A673 (cell line): ENCODE measurements at regions not wholly inside any gene's neighbourhood (a gene's known extent, or its start where the extent isn't known, plus 50 kb on each side); places are given as distances from the start of the nearest gene placed in this dataset.

ENCODE experiments used
- BruUV-seq: library from RNA; stranded (reverse); fragments of 400-500 nt; replicated peaks from 2 replicates; lab custom pipeline; 2021; lab: Mats Ljungman, UMichigan
- CTCF ChIA-PET: fragments of 300-600 bp; sonication (Branson Sonifier 250); formaldehyde crosslinking; loops from one replicate; lab custom pipeline; 2022; ENCODE audit warnings: antibody characterized with exemption; lab: Charles Lee
- POLR2A ChIA-PET: fragments of 300-600 bp; sonication (Branson Sonifier 250); formaldehyde crosslinking; loops from one replicate; lab custom pipeline; 2022; ENCODE audit warnings: antibody characterized with exemption; ENCODE audit not compliant: low non-redundant PET; lab: Charles Lee
- DNase-seq: peaks from one replicate; pipeline ENCODE4 v3.0.0-alpha.2; 2015; ENCODE audit warnings: low spot score
- H3K27ac ChIP-seq: fragments of 200-600 bp; sonication (generic); 2 replicates; pipeline ENCODE4 v1.5.1; 2016; ENCODE audit warnings: mixed run types, low read depth, mild to moderate bottlenecking, mixed read lengths, antibody characterized with exemption, low read length; ENCODE audit not compliant: poor library complexity, severe bottlenecking
- H3K27me3 ChIP-seq: fragments of 200-600 bp; sonication (generic); replicated peaks from 2 replicates; pipeline ENCODE4 v1.6.1; 2017; ENCODE audit warnings: mixed run types, low read depth, mild to moderate bottlenecking, mixed read lengths, antibody characterized with exemption, low read length; ENCODE audit not compliant: insufficient read depth, poor library complexity
- H3K36me3 ChIP-seq: fragments of 200-600 bp; sonication (generic); 2 replicates; pipeline ENCODE4 v1.6.1; 2016; ENCODE audit warnings: mixed run types, mild to moderate bottlenecking, mixed read lengths, antibody characterized with exemption, low read length; ENCODE audit not compliant: insufficient read depth, poor library complexity, severe bottlenecking
- H3K4me1 ChIP-seq: fragments of 200-600 bp; sonication (generic); 2 replicates; pipeline ENCODE4 v1.6.1; 2017; ENCODE audit warnings: mixed run types, mild to moderate bottlenecking, mixed read lengths, antibody characterized with exemption, low read length; ENCODE audit not compliant: insufficient read depth, poor library complexity, severe bottlenecking
- H3K4me3 ChIP-seq: fragments of 200-600 bp; sonication (generic); 2 replicates; pipeline ENCODE4 v1.5.1; 2016; ENCODE audit warnings: low read depth, mixed run types, mild to moderate bottlenecking, mixed read lengths, low read length; ENCODE audit not compliant: poor library complexity, severe bottlenecking
- H3K9me3 ChIP-seq: fragments of 200-600 bp; sonication (generic); 2 replicates; pipeline ENCODE4 v1.6.1; 2016; ENCODE audit warnings: mixed run types, low read depth, mild to moderate bottlenecking, mixed read lengths, antibody characterized with exemption, low read length; ENCODE audit not compliant: poor library complexity, severe bottlenecking
- EZH2 ChIP-seq: fragments of 200-600 bp; sonication (generic); IDR thresholded peaks from 2 replicates; pipeline ENCODE4 v1.6.1; 2017; ENCODE audit warnings: borderline replicate concordance, low read depth, mild to moderate bottlenecking, mixed read lengths, antibody characterized with exemption, low read length; ENCODE audit not compliant: poor library complexity, severe bottlenecking
- intact Hi-C: fragments of 100-400 bp; cut with micrococcal nuclease; formaldehyde crosslinking; loops from one replicate; pipeline ENCODE4 v1.10.0; 2022; ENCODE audit not compliant: unreplicated experiment
- TF ChIP-seq, protein P1 (sequence below): fragments of 300-800, 200-600 bp; sonication (generic); conservative IDR thresholded peaks from 2 replicates; pipeline ENCODE4 v1.5.1; 2017; ENCODE audit warnings: low read depth, mild to moderate bottlenecking, antibody characterized with exemption, low read length, moderate library complexity, mixed read lengths

GRCh38 chr13:80428349-80429096 is 87.6 kb upstream of the SPRY2 start:
- Histone ChIP-seq H3K27ac (no peak overlapping the region), H3K4me1 (no peaks in the 10 kb centered on the region), H3K4me3 (no peak overlapping the region), H3K36me3 (no peaks in the 10 kb centered on the region), H3K27me3 (peaks cover 16% of the 10 kb centered on the region), H3K9me3 (peaks cover 7% of the 10 kb centered on the region)
- ChIA-PET POLR2A (interaction anchor here (0.6 kb wide), 1 partner anchor 145 kb away, joined by 3 read pairs; no protein-coding TSS in a partner anchor), CTCF (no interaction called here)
- TF ChIP-seq, protein P1, sequence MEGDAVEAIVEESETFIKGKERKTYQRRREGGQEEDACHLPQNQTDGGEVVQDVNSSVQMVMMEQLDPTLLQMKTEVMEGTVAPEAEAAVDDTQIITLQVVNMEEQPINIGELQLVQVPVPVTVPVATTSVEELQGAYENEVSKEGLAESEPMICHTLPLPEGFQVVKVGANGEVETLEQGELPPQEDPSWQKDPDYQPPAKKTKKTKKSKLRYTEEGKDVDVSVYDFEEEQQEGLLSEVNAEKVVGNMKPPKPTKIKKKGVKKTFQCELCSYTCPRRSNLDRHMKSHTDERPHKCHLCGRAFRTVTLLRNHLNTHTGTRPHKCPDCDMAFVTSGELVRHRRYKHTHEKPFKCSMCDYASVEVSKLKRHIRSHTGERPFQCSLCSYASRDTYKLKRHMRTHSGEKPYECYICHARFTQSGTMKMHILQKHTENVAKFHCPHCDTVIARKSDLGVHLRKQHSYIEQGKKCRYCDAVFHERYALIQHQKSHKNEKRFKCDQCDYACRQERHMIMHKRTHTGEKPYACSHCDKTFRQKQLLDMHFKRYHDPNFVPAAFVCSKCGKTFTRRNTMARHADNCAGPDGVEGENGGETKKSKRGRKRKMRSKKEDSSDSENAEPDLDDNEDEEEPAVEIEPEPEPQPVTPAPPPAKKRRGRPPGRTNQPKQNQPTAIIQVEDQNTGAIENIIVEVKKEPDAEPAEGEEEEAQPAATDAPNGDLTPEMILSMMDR, result no peak
- no peak for TF ChIP-seq EZH2
- DNase-seq, result no peak
- intact Hi-C loops, result no loop called here
- no TSS peak for BruUV-seq

- Histone ChIP-seq H3K4me1 (no peaks in the 10 kb centered on the region), H3K4me3 (no peak overlapping the region), H3K36me3 (no peaks in the 10 kb centered on the region), H3K27ac (no peak overlapping the region), H3K27me3 (no peaks in the 10 kb centered on the region), H3K9me3 (peaks cover 10% of the 10 kb centered on the region)
- no TSS peak for BruUV-seq
- intact Hi-C loops, result no loop called here
- no peak for TF ChIP-seq EZH2
- TF ChIP-seq, protein P1, result no peak
- ChIA-PET POLR2A (no interaction called here), CTCF (no interaction called here)
- DNase-seq, result no peak
Measured at GRCh38 chr13:80419416-80419815, 78.5 kb upstream of the SPRY2 start.

DNA sequence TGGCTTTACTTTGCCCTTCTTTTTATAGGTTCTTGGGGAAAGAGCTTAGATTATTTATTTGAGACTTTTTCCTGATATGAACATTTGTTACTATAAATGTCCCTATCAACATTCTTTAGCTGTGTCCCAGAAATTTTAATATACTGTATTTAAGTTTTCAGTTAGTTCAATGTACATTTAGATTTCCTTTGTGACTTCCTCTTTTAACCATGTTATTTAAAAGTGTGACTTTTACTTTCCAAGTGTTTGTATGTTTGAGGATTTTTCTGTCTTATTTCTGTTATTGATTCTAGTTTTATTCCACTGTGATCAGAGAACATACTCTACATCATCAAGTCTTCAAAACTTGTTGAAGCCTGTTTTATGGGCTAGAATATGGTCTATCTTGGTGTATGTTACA is 72.7 kb upstream of the SPRY2 start:
- POLR2A ChIA-PET, result no interaction called here
- intact Hi-C loops, result no loop called here
- Histone ChIP-seq H3K9me3 (no peaks in the 10 kb centered on the region), H3K36me3 (no peaks in the 10 kb centered on the region), H3K4me1 (no peaks in the 10 kb centered on the region), H3K4me3 (no peak overlapping the region), H3K27me3 (no peaks in the 10 kb centered on the region), H3K27ac (no peak overlapping the region)
- no TSS peak for BruUV-seq
- TF ChIP-seq, protein P1, result no peak
- no peak for TF ChIP-seq EZH2
- CTCF ChIA-PET, result no interaction called here
- DNase-seq, result no peak
